Right lobe of liver (tissue), 4 donors: ENCODE measurements at regions not wholly inside any gene's neighbourhood (a gene's known extent, or its start where the extent isn't known, plus 50 kb on each side); places are given as distances from the start of the nearest gene placed in this dataset.

ENCODE experiments used
- POLR2A ChIP-seq: fragments of 450-650 bp; IDR thresholded peaks from one replicate; pipeline ENCODE4 v1.6.1; 2017; ENCODE audit warnings: antibody characterized with exemption, mild to moderate bottlenecking
- TF ChIP-seq, protein P1 (sequence below), 4 donors: fragments of 200-600 bp in 3 of 4; fragments of 450-650 bp in 1 of 4; IDR thresholded peaks; one replicate each; pipeline versions ENCODE4 v1.5.1 to v1.8.0; 2016 to 2022; ENCODE audit warnings: antibody characterized with exemption in 4 of 4, mild to moderate bottlenecking in 2 of 4
- donor health status: DM: no; HTN: no; CAD: no.
- donor health status: DM: no; HTN: no; CAD: no.
- donor health status: DM: no; HTN: yes; CAD: no.

DNA sequence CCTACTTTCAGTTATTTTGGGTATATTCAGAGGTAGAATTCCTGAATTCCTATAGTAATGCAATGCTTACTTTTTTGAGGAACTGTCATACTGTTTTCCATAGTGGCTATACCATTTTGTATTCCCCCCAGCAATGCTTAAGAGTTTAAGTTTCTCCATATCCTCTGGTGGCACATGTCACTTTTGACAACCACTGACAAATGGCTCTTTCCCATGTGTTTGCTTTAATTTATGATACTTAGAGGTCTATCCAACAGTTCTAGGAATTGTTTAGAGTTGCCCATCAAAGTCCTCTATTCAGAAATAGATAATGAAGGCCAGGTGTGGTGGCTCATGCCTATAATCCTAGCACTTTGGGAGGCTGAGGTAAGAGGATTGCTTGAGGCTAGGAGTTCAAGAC is 128.9 kb upstream of the CFAP20DC start:
- TF ChIP-seq POLR2A = no peak
- TF ChIP-seq, protein P1, sequence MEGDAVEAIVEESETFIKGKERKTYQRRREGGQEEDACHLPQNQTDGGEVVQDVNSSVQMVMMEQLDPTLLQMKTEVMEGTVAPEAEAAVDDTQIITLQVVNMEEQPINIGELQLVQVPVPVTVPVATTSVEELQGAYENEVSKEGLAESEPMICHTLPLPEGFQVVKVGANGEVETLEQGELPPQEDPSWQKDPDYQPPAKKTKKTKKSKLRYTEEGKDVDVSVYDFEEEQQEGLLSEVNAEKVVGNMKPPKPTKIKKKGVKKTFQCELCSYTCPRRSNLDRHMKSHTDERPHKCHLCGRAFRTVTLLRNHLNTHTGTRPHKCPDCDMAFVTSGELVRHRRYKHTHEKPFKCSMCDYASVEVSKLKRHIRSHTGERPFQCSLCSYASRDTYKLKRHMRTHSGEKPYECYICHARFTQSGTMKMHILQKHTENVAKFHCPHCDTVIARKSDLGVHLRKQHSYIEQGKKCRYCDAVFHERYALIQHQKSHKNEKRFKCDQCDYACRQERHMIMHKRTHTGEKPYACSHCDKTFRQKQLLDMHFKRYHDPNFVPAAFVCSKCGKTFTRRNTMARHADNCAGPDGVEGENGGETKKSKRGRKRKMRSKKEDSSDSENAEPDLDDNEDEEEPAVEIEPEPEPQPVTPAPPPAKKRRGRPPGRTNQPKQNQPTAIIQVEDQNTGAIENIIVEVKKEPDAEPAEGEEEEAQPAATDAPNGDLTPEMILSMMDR (IDR thresholded peaks at IDR 0.05) = no peak
